ENCODE measurements at regions not wholly inside any gene's neighbourhood (a gene's known extent, or its start where the extent isn't known, plus 50 kb on each side); places are given as distances from the start of the nearest gene placed in this dataset.

DNA sequence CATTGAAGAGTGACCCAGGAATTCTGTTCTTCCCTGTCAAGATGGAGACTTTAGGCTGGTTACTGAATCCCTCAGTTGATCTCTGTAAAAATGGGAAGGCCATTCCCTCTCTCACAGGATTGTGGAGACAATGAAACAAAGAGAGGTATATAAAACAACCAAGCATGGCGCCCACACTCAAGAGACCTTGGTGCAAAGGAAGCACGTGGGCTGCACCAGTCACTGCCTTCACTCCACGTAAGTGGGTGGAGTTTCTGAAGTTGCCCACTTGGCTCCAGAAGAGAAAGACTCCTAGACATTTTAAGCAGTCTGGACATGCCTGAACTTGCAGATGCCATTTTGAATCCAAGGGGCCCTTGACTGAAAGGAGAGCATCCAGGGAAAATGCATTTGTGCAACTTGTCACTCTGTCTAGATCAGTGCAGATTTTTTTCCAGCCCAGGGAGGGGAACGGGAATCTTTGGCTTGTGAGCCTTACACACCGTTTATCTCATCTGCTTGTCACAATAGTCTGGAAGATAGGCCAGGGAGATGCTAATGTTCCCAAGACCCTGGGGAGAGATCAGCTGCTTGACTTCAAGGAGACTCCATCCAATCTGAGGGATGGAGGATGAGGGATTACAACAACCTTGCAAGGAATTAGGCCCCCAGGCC, 96.9 kb upstream of the TBX3 start:
- ATAC-seq (ENCODE audit: low read depth): no peak
- POLR2A ChIA-PET: no interaction called here
- no peaks in the 10 kb centered on the region for H3K9me3 Mint-ChIP-seq
- no peaks in the 10 kb centered on the region for H3K36me3 Mint-ChIP-seq (ENCODE audit: low read depth)
- no peak for DNase-seq
- TF ChIP-seq, protein P1, sequence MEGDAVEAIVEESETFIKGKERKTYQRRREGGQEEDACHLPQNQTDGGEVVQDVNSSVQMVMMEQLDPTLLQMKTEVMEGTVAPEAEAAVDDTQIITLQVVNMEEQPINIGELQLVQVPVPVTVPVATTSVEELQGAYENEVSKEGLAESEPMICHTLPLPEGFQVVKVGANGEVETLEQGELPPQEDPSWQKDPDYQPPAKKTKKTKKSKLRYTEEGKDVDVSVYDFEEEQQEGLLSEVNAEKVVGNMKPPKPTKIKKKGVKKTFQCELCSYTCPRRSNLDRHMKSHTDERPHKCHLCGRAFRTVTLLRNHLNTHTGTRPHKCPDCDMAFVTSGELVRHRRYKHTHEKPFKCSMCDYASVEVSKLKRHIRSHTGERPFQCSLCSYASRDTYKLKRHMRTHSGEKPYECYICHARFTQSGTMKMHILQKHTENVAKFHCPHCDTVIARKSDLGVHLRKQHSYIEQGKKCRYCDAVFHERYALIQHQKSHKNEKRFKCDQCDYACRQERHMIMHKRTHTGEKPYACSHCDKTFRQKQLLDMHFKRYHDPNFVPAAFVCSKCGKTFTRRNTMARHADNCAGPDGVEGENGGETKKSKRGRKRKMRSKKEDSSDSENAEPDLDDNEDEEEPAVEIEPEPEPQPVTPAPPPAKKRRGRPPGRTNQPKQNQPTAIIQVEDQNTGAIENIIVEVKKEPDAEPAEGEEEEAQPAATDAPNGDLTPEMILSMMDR (IDR thresholded peaks at IDR 0.05): no peak
- CTCF ChIA-PET: no interaction called here
- intact Hi-C loops (cut with micrococcal nuclease): no loop called here
- no peaks in the 10 kb centered on the region for H3K4me1 Mint-ChIP-seq
- no peak overlapping the region for H3K27ac Mint-ChIP-seq
- H3K4me3 Mint-ChIP-seq: no peak overlapping the region
- no peaks in the 10 kb centered on the region for H3K27me3 Mint-ChIP-seq

DNA sequence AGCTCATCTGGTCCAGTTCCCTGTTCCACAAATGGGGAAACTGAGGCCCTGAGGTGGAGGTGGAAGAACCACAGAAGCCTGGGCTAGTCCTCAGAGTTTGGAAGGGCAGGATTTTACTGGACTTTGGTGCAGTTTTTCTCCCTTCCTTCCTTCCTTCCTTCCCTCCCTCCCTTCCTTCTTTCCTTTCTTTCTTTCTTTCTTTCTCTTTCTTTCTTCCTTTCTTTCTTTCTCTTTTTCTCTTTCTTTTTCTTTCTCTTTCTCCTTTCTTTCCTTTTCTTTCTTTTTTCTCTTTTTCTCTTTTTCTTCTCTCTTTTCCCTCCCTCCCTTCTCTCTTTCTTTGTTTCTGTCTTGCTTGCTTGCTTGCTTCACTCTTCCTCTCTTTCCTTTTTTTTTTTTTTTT, 95.7 kb upstream of the TBX3 start:
- H3K27me3 Mint-ChIP-seq: no peaks in the 10 kb centered on the region

DNA sequence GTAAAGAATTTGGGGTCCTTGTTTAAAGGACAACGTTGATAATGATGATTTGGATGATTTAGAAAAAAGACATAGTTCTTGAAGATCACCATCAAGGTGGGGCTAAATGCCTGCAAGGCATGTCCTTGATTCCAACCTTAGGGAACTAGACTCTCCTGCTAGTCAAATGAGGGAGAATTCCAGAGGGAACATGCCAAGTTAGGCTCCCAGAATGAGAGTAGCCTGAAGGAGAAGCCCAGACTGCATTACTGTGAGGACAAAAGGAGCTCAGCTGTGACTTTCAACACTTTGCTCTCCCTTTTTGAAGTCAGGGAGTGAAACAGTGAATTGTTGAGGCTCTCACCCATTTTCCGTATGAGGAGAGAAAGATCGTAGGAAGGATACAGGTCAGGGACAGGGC, 95.2 kb upstream of the TBX3 start:
- TF ChIP-seq, protein P1 (IDR thresholded peaks at IDR 0.05): no peak
- no peak for ATAC-seq (ENCODE audit: low read depth)
- no peak overlapping the region for H3K27ac Mint-ChIP-seq
- POLR2A ChIA-PET: no interaction called here
- no peaks in the 10 kb centered on the region for H3K9me3 Mint-ChIP-seq
- no peak overlapping the region for H3K4me3 Mint-ChIP-seq
- no peaks in the 10 kb centered on the region for H3K4me1 Mint-ChIP-seq
- intact Hi-C loops (cut with micrococcal nuclease): no loop called here
- no peaks in the 10 kb centered on the region for H3K27me3 Mint-ChIP-seq
- H3K36me3 Mint-ChIP-seq (ENCODE audit: low read depth): no peaks in the 10 kb centered on the region
- DNase-seq: no peak
- CTCF ChIA-PET: no interaction called here

More for the DNA sequence above, 95.7 kb upstream of the TBX3 start:
- no peak overlapping the region for H3K4me3 Mint-ChIP-seq
- ChIA-PET POLR2A (no interaction called here), CTCF (no interaction called here)
- no peak for DNase-seq
- H3K9me3 Mint-ChIP-seq: no peaks in the 10 kb centered on the region
- H3K4me1 Mint-ChIP-seq: no peaks in the 10 kb centered on the region
- intact Hi-C loops (cut with micrococcal nuclease): no loop called here
- TF ChIP-seq, protein P1 (IDR thresholded peaks at IDR 0.05): no peak
- H3K36me3 Mint-ChIP-seq (ENCODE audit: low read depth): no peaks in the 10 kb centered on the region
- no peak for ATAC-seq (ENCODE audit: low read depth)
- H3K27ac Mint-ChIP-seq: no peak overlapping the region

DNA sequence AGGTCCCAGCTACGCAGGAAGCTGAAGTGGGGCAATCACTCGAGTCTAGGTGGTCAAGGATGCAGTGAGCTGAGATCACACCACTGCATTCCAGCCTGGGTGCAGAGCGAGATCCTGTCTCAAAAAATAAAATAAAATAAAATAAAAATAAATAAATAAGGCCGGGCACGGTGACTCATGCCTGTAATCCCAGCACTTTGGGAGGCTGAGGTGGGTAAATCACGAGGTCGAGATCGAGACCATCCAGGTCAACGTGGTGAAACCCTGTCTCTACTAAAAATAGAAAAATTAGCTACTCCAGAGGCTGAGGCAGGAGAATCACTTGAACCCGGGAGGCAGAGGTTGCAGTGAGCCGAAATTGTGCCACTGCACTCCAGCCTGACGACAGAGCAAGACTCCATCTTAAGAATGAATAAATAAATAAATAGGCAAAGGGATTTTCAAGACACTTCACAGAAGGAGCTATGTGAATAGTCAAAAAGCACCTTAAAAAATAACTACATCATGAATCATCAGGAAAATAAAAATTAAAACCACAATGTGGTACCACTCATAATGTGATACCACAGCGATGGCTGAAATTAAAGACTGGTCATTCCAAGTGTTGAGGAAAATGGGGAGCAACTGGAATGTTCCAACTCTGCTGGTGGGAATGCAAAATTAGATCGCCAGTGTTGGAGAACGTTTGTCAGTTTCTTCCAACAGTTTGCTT, 92.9 kb upstream of the TBX3 start:
- intact Hi-C loops (cut with micrococcal nuclease): no loop called here
- Mint-ChIP-seq H3K4me1 (no peaks in the 10 kb centered on the region), H3K36me3 (ENCODE audit: low read depth) (no peaks in the 10 kb centered on the region), H3K27me3 (no peaks in the 10 kb centered on the region), H3K4me3 (no peak overlapping the region), H3K9me3 (no peaks in the 10 kb centered on the region), H3K27ac (no peak overlapping the region)
- ATAC-seq (ENCODE audit: low read depth) (no peak), DNase-seq (no peak)
- POLR2A ChIA-PET: no interaction called here
- TF ChIP-seq, protein P1 (IDR thresholded peaks at IDR 0.05): no peak
- CTCF ChIA-PET: no interaction called here

DNA sequence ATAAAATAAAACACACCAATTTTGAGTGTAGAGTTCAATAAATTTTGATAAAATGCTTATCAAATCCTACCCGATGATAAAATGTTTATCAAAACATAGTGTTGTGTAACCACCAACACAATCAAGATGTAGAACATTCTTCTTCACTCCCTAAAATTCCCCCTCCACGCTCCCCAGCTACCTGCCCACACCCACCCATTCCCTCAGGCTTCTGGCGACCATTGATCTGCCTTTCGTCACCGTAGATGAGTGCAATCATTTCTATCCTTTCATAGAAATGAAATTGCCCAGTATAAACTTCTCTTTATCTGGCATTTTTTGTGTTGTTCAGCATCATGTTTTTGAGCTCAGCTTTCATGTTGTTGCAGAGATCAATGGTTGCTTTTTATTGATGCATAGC, 90.7 kb upstream of the TBX3 start:
- no peak for DNase-seq
- H3K4me3 Mint-ChIP-seq: no peak overlapping the region
- intact Hi-C loops (cut with micrococcal nuclease): no loop called here
- ChIA-PET CTCF (no interaction called here), POLR2A (no interaction called here)
- no peaks in the 10 kb centered on the region for H3K27me3 Mint-ChIP-seq
- no peaks in the 10 kb centered on the region for H3K4me1 Mint-ChIP-seq
- no peaks in the 10 kb centered on the region for H3K9me3 Mint-ChIP-seq
- H3K36me3 Mint-ChIP-seq (ENCODE audit: low read depth): no peaks in the 10 kb centered on the region
- ATAC-seq (ENCODE audit: low read depth): no peak
- TF ChIP-seq, protein P1 (IDR thresholded peaks at IDR 0.05): no peak
- H3K27ac Mint-ChIP-seq: no peak overlapping the region

Data from activated B cell treated with CpG ODN at 0.5 μM for 24 hours (primary cell).